NOMO-1 (cell line): ENCODE measurements at regions not wholly inside any gene's neighbourhood (a gene's known extent, or its start where the extent isn't known, plus 50 kb on each side); places are given as distances from the start of the nearest gene placed in this dataset.
"Not testable (repeated sequence)": the region's sequence is repeated elsewhere in the genome, so short reads cannot be mapped to it uniquely, and the experiment has no call there.

ENCODE experiments used
- DNase-seq, 2 experiments: peaks; one replicate each; lab custom pipeline; 2025; ENCODE audit not compliant: unreplicated experiment in 2 of 2; lab: John Stamatoyannopoulos, UW

- DNase-seq = no peak
These were observed 1125.2 kb upstream of the CNTN5 start for GRCh38 chr11:97895572-97895971.

GRCh38 chr11:97902828-97903227, 1117.9 kb upstream of the CNTN5 start:
- DNase-seq = no peak

GRCh38 chr11:97905101-97905500, 1115.6 kb upstream of the CNTN5 start:
- DNase-seq = no peak

GRCh38 chr11:97905671-97906070, 1115.1 kb upstream of the CNTN5 start:
- no peak for DNase-seq

- no peak for DNase-seq
These were observed 1112.4 kb upstream of the CNTN5 start for GRCh38 chr11:97908354-97908753.

- no peak for DNase-seq
These were observed 1110.9 kb upstream of the CNTN5 start for GRCh38 chr11:97909614-97910399.

- DNase-seq = no peak
These were observed 1108.1 kb upstream of the CNTN5 start for GRCh38 chr11:97912629-97913028.

- not testable (repeated sequence) for DNase-seq
These were observed 1097.8 kb upstream of the CNTN5 start for GRCh38 chr11:97922933-97923332.

GRCh38 chr11:97934572-97935208, 1086.1 kb upstream of the CNTN5 start:
- no peak for DNase-seq

- no peak for DNase-seq
These were observed 1083.2 kb upstream of the CNTN5 start for GRCh38 chr11:97937501-97937900.

GRCh38 chr11:97938789-97939188, 1082.0 kb upstream of the CNTN5 start:
- no peak for DNase-seq

GRCh38 chr11:97943493-97943892, 1077.3 kb upstream of the CNTN5 start:
- no peak for DNase-seq

- no peak for DNase-seq
These were observed 1072.0 kb upstream of the CNTN5 start for GRCh38 chr11:97948793-97949192.

GRCh38 chr11:97955595-97955994, 1065.2 kb upstream of the CNTN5 start:
- DNase-seq = no peak

- DNase-seq = no peak
These were observed 1063.8 kb upstream of the CNTN5 start for GRCh38 chr11:97956904-97957303.

GRCh38 chr11:97961431-97961830, 1059.3 kb upstream of the CNTN5 start:
- no peak for DNase-seq

- DNase-seq = no peak
These were observed 1058.0 kb upstream of the CNTN5 start for GRCh38 chr11:97962758-97963157.

GRCh38 chr11:97963528-97964331, 1057.0 kb upstream of the CNTN5 start:
- DNase-seq = no peak

- no peak for DNase-seq
These were observed 1056.3 kb upstream of the CNTN5 start for GRCh38 chr11:97964332-97965004.

- DNase-seq = no peak
These were observed 1054.7 kb upstream of the CNTN5 start for GRCh38 chr11:97965849-97966646.
